PC-3 (cell line): ENCODE measurements at regions not wholly inside any gene's neighbourhood (a gene's known extent, or its start where the extent isn't known, plus 50 kb on each side); places are given as distances from the start of the nearest gene placed in this dataset.

Source experiments
- CTCF ChIP-seq: fragments of 300-600 bp; sonication (generic); conservative IDR thresholded peaks from 2 replicates; pipeline ENCODE4 v1.5.1; 2017; ENCODE audit warnings: antibody characterized with exemption, low read depth, mild to moderate bottlenecking, low read length
- EZH2 ChIP-seq: fragments of 300-600 bp; sonication (generic); IDR thresholded peaks from one replicate; pipeline ENCODE4 v1.6.1; 2017; ENCODE audit warnings: antibody characterized with exemption, mild to moderate bottlenecking, low read length; ENCODE audit not compliant: unreplicated experiment

DNA sequence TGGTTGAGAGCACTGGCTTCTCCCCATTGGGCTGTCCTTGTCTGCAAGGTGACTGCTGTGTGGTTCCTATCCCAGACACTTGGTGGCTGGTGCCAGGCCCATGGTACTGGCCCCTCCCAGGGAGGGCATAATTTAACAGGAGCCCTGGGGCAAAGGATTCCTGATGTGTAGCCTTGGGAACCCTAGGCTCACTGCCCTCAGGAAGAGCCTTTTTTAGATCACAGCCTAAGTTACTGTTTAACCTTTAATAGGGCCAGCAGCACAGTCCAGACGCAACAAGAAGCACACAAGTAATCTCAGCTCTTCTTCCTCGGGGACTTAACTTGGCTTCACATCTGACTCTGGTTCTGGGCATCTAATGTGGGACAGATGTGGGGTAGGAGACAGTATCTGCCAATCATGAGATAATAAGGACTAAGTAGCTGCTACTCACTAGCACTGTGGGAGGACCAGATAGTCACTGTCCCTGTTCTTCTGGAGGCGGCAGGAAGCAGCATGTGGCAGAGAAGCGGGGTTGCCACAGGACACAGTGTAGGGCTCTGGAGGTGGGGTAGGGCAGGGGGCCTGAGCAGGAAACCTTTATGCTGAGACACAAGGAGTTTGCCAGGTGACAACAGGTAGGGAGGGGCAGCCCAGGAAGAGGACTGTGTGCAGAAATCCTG is 136.3 kb downstream of the TMEM17 start:
- TF ChIP-seq CTCF = no peak
- TF ChIP-seq EZH2 = no peak
